ENCODE measurements at regions not wholly inside any gene's neighbourhood (a gene's known extent, or its start where the extent isn't known, plus 50 kb on each side); places are given as distances from the start of the nearest gene placed in this dataset.

GRCh38 chr2:43105586-43106558, 120.5 kb downstream of the ZFP36L2 start:
- DNase-seq, result no peak

DNA sequence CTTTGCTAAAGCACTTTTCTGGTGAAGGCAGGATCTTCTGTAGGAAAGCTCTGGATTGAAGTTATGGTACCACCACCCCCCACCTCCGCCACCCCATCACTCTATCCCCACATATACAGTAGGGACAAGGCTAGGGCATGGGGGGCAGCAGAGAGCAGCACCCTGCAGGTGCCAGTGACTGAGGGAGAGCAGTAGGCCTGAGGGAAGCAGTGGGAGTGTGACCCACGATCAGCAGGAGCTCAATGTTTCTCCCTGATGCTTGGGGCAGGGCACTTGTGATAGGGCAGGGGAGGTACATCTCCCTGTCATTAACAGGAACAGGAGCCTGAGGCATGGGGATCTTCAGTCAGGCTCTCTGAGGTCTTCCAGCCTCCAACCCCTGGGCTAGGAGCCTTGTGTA, 121.6 kb downstream of the ZFP36L2 start:
- DNase-seq, result no peak

GRCh38 chr2:43104106-43104505, 122.3 kb downstream of the ZFP36L2 start:
- no peak for DNase-seq

DNA sequence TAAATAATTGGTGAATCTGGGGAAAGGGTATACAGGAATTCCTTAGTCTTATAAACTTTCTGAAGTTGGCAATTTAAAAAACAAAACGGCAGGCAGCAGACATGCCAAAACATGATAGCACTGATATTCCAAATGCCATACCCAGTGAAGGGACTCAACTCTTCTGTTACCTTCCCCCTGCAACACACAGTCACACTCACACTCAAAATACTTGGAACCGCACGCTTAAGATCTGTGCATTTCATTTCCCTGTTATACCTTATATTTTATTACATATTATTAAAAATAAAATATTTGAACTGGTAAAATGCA, 123.4 kb downstream of the ZFP36L2 start:
- DNase-seq, result no peak

- DNase-seq, result no peak
Measured at GRCh38 chr2:43102366-43103092, 123.9 kb downstream of the ZFP36L2 start.

- DNase-seq, result no peak
Measured at GRCh38 chr2:43101751-43102150, 124.7 kb downstream of the ZFP36L2 start.

DNA sequence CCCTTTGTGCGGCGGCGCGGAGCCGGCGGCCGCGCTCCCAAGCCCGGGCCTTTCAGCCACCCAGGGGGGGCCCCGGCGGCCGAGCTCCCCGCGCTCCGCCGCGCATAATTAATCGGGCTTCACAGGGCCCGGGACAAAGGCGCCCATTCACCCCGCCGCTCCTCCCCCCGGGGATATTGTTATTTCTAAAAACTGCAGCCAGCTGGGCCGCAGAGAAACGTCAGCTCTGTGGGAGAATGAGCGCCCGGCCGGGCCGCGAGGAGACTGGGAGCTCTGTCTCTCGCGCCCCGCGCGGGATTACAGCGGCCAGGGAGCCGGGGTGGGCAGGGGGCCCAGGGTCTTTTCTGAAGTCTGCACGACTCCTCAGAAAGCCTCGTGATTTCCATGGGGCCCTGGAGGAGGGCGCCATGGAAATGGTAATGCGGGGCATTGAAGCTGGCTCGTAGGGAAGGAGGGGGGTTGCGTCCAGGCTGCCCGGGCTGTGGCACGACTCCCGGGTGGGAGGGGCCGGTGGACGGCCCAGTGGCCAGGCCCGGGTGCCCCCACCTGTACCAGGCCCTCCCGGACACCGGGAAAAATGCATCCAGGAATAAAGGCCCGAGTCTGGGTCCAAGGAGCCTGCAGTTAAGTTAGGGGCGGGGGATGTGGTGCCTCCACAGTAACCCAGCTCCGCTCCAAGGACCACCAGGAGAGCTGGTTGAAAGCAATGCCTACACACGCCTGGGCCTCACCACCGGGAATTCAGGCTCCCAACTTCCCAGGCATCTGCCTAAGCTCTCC, 125.3 kb downstream of the ZFP36L2 start:
- DNase-seq, result peak; percentile 6

GRCh38 chr2:43100362-43100882, 126.0 kb downstream of the ZFP36L2 start:
- no peak for DNase-seq

DNA sequence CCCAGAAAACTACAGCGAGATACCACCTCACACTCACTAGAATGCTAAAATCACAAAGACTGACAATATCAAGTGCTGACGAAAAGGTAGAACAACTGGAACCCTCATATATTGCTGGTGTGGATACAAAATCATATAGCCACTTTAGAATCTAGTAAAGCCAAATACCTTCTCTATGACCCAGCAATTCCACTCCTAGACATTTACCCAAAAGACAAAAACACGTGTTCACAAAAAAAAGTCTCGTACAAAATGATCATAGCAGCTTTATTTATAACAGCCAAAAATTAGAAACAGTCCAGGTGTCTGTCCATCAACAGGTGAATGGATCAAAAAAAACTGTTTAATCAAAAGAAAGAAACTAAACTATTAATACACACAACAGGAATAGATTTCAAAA, 126.6 kb downstream of the ZFP36L2 start:
- no peak for DNase-seq

DNA sequence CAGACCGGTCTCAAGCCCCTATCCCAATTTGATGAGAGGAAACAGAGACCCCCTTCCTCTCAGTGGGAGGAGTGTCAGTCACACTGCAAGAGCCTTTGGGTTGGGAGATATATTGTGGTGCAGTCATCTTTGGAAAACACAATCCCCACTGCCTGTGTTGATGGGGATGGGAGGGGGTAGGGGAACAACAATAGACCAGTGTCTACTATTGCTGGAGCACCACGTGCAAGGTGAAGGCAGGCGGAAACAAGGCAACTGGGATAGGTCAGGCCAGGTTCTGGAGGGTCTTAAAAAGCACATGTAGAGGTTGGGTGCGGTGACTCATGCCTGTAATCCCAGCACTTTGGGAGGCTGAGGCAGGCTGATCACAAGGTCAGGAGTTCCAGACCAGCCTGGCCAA, 127.9 kb downstream of the ZFP36L2 start:
- no peak for DNase-seq

DNA sequence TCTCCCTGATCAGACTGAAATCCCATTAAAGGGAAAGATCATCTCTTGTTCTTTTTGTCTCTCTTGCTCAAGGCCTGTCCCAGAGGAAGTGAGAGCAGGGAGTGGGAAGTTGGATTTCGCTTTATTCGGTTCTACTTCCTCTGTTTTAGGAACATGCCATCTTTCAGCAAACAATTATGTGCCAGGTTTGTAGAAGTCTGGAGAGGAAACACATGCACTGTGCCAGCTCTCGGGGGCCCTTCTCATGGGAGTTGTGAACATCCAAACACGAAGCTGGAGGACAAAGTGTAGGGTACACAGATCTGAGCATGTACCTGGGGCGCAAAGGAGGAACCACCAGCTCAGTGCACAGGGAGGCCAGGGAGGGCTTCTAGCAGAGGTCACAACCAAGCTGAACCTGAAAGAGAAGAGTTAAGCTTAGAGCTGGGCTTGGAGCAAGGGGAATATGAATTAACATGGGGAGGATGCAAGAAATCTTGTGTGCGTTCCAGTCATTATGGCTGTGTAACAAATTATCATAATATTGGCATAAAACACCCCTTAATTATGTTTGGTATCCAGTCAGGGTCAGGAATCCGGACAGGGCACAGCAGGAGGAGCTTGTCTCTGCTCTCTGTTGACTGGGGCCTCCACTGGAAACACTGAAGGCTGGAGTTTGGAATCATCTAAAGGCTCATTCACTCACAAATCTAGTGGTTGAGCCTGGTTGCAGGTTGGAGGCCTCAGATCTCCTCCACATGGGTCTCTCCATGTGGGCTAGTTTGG, 128.6 kb downstream of the ZFP36L2 start:
- DNase-seq, result no peak

DNA sequence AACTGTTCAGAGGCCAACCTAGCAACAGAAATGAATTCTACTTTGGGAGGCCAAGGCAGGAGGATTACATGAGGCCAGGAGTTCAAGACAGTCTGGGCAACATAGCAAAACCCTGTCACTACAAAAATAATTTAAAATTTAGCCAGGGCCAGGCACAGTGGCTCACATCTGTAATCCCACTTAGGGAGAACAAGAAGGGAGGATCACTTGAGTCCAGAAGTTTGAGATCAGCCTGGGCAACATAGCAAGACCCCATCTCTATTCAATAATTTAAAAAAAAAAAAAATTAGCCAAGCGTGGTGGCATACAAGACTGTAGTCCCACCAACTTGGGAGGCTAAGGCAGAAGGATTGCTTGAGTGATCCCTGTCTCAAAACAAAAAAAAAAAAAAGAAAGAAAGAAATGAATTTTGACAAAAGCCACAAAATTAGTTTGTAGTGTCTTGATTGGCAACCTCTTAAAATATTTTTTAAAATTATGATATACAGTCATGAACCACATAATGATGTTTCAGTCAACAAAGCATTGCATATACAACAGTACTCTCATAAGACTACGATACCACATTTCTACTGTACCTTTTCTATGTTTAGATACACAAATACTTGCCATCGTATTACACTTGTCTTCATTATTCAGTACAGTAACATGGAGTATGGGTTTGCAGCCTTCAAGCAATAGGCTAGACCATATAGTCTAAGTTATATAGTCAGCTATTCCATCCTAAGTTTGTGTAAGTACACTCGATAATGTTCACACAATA, 130.7 kb downstream of the ZFP36L2 start:
- DNase-seq, result no peak

GRCh38 chr2:43092520-43093179, 133.8 kb downstream of the ZFP36L2 start:
- no peak for DNase-seq

DNA sequence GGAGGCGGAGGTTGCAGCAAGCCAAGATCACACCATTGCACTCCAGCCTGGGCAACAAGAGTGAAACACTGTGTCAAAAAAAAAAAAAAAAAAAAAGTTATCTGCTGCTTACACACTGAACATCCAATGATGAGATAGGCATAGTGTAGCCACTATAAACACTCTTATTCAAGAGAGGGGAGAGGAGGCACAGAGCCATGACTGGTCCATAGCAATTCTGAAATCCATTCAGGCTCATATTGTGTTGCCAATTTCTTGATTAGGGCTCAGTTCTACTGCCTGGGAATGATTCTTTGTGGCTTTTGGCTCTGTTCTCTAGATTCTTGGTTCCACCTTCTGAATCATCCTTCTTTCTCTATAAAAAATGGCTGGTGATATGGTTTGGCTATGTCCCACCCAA, 136.1 kb downstream of the ZFP36L2 start:
- DNase-seq, result no peak

GRCh38 chr2:43088143-43089073, 138.0 kb downstream of the ZFP36L2 start:
- DNase-seq, result no peak

DNA sequence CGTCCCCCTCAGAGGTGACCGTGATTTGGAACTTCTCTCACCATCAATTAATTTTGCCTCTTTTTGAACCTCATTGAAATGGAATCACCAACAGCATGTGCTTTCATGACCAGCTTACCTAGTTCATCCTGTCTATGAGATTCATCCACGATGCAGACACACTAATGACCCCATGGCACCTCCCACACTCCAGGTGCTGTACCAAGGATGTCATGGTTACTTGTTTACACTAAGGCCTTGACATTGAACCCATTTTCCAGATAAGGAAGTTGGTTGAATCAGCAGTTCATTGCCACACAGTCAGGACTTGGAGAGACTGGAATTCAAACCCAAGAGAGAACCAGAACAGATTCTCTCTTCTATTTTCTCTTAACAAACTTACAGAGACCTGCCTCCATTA, 139.0 kb downstream of the ZFP36L2 start:
- no peak for DNase-seq

DNA sequence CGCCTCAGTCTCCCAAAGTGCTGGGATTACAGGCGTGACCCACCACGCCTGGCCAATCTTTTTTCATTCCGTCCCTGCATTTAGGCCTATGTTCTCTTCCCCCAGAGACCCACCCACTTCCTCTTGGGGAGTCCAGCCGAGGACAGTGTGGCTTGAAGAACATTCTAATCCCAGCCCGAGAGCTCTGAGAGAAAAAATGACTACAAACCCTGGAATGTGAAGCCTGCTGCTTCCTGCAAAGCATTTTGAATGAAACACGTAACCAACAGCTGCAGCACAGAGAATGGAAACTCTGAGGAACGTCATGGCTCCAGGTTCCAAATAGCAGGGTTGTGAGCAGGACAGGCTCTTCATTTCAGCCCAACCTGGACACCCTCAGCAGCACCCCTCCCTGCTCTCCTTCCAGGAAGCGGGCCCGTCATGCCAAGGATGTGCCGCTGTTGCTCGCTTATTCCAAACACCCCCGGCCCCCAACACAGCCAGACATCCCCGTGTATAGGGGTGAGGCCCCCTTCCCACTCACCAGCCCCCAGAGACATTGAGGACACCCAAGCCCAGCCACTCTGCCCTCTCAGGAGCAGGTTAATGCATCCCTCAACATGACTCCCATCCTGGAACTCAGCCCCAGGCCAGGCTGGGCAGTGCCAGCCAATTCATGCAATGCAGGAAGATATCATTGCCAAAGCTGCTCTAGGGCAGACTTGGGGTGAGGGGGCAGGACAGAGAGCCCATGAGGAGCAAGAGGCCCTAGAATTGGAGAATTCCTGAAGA, 139.8 kb downstream of the ZFP36L2 start:
- no peak for DNase-seq

- DNase-seq, result no peak
Measured at GRCh38 chr2:43085929-43086328, 140.5 kb downstream of the ZFP36L2 start.

DNA sequence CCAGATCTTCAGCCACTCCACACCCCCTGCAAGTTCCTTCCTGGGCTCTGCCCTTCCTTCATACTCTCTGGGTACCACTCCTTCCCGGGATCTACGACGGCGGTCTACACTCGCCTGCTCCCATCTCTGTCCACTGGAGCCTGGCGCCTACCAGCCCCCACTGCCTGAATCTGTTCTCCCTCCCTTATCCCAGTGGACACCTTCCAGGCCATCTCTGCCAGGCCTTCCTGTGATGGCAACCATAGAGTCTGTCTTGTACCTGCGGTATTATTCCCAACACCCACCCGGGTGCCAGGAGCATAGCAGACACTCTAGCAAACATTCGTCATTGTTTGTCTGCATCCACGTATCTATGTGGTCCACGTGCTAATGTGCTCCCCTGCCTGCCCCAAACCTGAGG, 140.9 kb downstream of the ZFP36L2 start:
- DNase-seq, result no peak
